ENCODE measurements at regions not wholly inside any gene's neighbourhood (a gene's known extent, or its start where the extent isn't known, plus 50 kb on each side); places are given as distances from the start of the nearest gene placed in this dataset.

GRCh38 chr5:35360671-35361070 lies 130.4 kb upstream of the PRLR start:
- WGBS, 2 experiments (ENCODE audit: extremely low coverage in 1 of 2, insufficient coverage in 1 of 2, insufficient read length in 1 of 2, insufficient replicate concordance in 2 of 2, low coverage in 1 of 2, low lambda C conversion rate in 2 of 2, missing lambda C conversion rate in 1 of 2) = 62% methylated on average over 3 of the region's 3 CpGs; no CpG with 5 or more reads in 1 of the 2 experiments
- Histone ChIP-seq H2AK5ac (ENCODE audit: low read depth, low read length) (no peak overlapping the region), H3K9me3 (ENCODE audit: insufficient read depth in 2 of 2, low read depth in 1 of 2, low read length in 1 of 2) (no peaks in the 10 kb centered on the region), H2BK12ac (ENCODE audit: low read depth, low read length) (no peak overlapping the region), H4K5ac (ENCODE audit: insufficient read length, low read depth, low read length) (no peak overlapping the region), H3K4me1 (replicated peaks in 1 of 4; ENCODE audit: control insufficient read depth in 3 of 4, insufficient read depth in 4 of 4, low read length in 3 of 4) (no peaks in the 10 kb centered on the region), H3K23ac (ENCODE audit: insufficient read length) (no peak overlapping the region), H3K4ac (replicated peaks; ENCODE audit: insufficient read length, low read depth, low read length) (no peak overlapping the region), H3K36me3 (ENCODE audit: control insufficient read depth in 2 of 4, insufficient read depth in 4 of 4, low read length in 3 of 4) (no peaks in the 10 kb centered on the region), H3K56ac (replicated peaks; ENCODE audit: insufficient read length, low read depth, low read length) (no peak overlapping the region), H4K8ac (ENCODE audit: extremely low read depth, insufficient read depth, low read length) (no peak overlapping the region), H3K9ac (replicated peaks in 1 of 4; ENCODE audit: extremely low read depth in 1 of 4, low read depth in 3 of 4, low read length in 3 of 4) (no peak overlapping the region), H2BK20ac (ENCODE audit: low read length) (no peak overlapping the region), H3K14ac (ENCODE audit: insufficient read length) (no peak overlapping the region), H3K79me1 (ENCODE audit: low read depth, low read length) (no peaks in the 10 kb centered on the region), H4K91ac (replicated peaks; ENCODE audit: insufficient read length, low read length) (no peak overlapping the region), H4K20me1 (replicated peaks in 1 of 2; ENCODE audit: control insufficient read depth in 1 of 2, insufficient read depth in 2 of 2, low read length in 2 of 2) (no peaks in the 10 kb centered on the region), H3K79me2 (ENCODE audit: control insufficient read depth in 1 of 2, insufficient read depth in 2 of 2, low read length in 2 of 2) (no peaks in the 10 kb centered on the region), H3K4me3 (ENCODE audit: extremely low read depth in 1 of 4, insufficient read depth in 2 of 4, low read depth in 3 of 4, low read length in 4 of 4) (no peak overlapping the region), H2AFZ (ENCODE audit: low read length) (no peak overlapping the region), H3K27me3 (replicated peaks in 1 of 4; ENCODE audit: control insufficient read depth in 3 of 4, extremely low read depth in 1 of 4, insufficient read depth in 3 of 4, low read length in 3 of 4) (no peaks in the 10 kb centered on the region), H3K27ac (ENCODE audit: low read depth, low read length) (no peak overlapping the region), H2BK120ac (replicated peaks; ENCODE audit: low read depth, low read length) (no peak overlapping the region), H3K18ac (ENCODE audit: extremely low read depth, low read length) (no peak overlapping the region), H3K23me2 (ENCODE audit: low read depth, low read length) (no peaks in the 10 kb centered on the region), H2BK5ac (ENCODE audit: low read depth, low read length) (no peak overlapping the region), H2BK15ac (ENCODE audit: low read length) (no peak overlapping the region), H3K4me2 (ENCODE audit: insufficient read depth in 1 of 2, low read depth in 2 of 2, low read length in 2 of 2) (no peak overlapping the region)
- DNase-seq (ENCODE audit: low read depth in 1 of 2, low spot score in 2 of 2) = no peak
- POLR2A ChIA-PET (ENCODE audit: partially characterized antibody) = no interaction called here
- no peak for FAIRE-seq
- CTCF ChIA-PET (ENCODE audit: partially characterized antibody) = interaction anchor here (1.3 to 1.9 kb wide), 3 partner anchors 76 to 290 kb away, joined by 3 to 6 read pairs (median 5); no protein-coding TSS in a partner anchor
- no peak for TF ChIP-seq HDAC2 (IDR thresholded peaks at IDR 0.05; ENCODE audit: borderline replicate concordance in 1 of 2, low read depth in 2 of 2, low read length in 2 of 2)
- no peak for TF ChIP-seq CHD1 (IDR thresholded peaks at IDR 0.05; ENCODE audit: low read depth, low read length)
- TF ChIP-seq TBP (IDR thresholded peaks at IDR 0.05; ENCODE audit: low read depth, low read length) = no peak
- TF ChIP-seq SP4 (IDR thresholded peaks at IDR 0.05; ENCODE audit: low read length) = no peak
- no peak for TF ChIP-seq BCL11A (IDR thresholded peaks at IDR 0.05; ENCODE audit: low read depth in 2 of 2, low read length in 2 of 2)
- TF ChIP-seq CEBPB (IDR thresholded peaks at IDR 0.05; ENCODE audit: low read depth, low read length) = no peak
- no peak for TF ChIP-seq ATF2 (IDR thresholded peaks at IDR 0.05; ENCODE audit: low read length)
- TF ChIP-seq ZNF274 (IDR thresholded peaks at IDR 0.05; ENCODE audit: borderline replicate concordance, extremely low read depth, low read length) = no peak
- no peak for TF ChIP-seq SIX5 (IDR thresholded peaks at IDR 0.05; ENCODE audit: low read depth, low read length)
- no peak for TF ChIP-seq TAF7 (optimal IDR thresholded peaks at IDR 0.05; ENCODE audit: borderline replicate concordance, low read depth, low read length)
- no peak for TF ChIP-seq EGR1 (IDR thresholded peaks at IDR 0.05; ENCODE audit: borderline replicate concordance, low read depth, low read length)
- no peak for TF ChIP-seq BRCA1 (IDR thresholded peaks at IDR 0.05; ENCODE audit: low read depth, low read length)
- no peak for TF ChIP-seq YY1 (IDR thresholded peaks at IDR 0.05; ENCODE audit: low read depth, low read length)
- TF ChIP-seq SIRT6 (IDR thresholded peaks at IDR 0.05; ENCODE audit: low read length) = no peak
- no peak for TF ChIP-seq KDM4A (IDR thresholded peaks at IDR 0.05; ENCODE audit: low read depth, low read length, severe bottlenecking)

Data from H1 (cell line).